ENCODE measurements at regions not wholly inside any gene's neighbourhood (a gene's known extent, or its start where the extent isn't known, plus 50 kb on each side); places are given as distances from the start of the nearest gene placed in this dataset.
"Not testable (repeated sequence)": the region's sequence is repeated elsewhere in the genome, so short reads cannot be mapped to it uniquely, and the experiment has no call there.

- Histone ChIP-seq H3K4me3 (ENCODE audit: insufficient read depth, low read length, poor library complexity, severe bottlenecking) (no peak overlapping the region), H3K9ac (ENCODE audit: low read length) (no peak overlapping the region), H3K27ac (ENCODE audit: low read depth, low read length) (no peak overlapping the region), H3K9me3 (ENCODE audit: insufficient read depth, low read length) (no peaks in the 10 kb centered on the region), H3K9me2 (replicated peaks; ENCODE audit: insufficient read depth, low read length) (0 out of 2 replicates have a peak, but pooled peaks cover 3% of the 10 kb centered on the region), H3F3A (ENCODE audit: insufficient read depth) (no peaks in the 10 kb centered on the region), H3K27me3 (ENCODE audit: low read length) (no peaks in the 10 kb centered on the region), H2AFZ (ENCODE audit: low read depth, low read length, severe bottlenecking) (no peak overlapping the region), H4K20me1 (ENCODE audit: low read depth, low read length) (no peaks in the 10 kb centered on the region), H3K36me3 (ENCODE audit: low read length) (no peaks in the 10 kb centered on the region), H3K79me2 (ENCODE audit: insufficient read depth, low read length) (no peaks in the 10 kb centered on the region), H3K4me2 (ENCODE audit: low read depth, low read length, poor library complexity, severe bottlenecking) (no peak overlapping the region)
- no peak for TF ChIP-seq CTCF (IDR thresholded peaks at IDR 0.05; ENCODE audit: insufficient read depth, low read length, poor library complexity, severe bottlenecking)
- TF ChIP-seq EZH2phosphoT487 (conservative IDR thresholded peaks at IDR 0.05; ENCODE audit: low read length): no peak
Measured at GRCh38 chr1:73306899-73307555, 890.9 kb downstream of the LRRIQ3 start.

- Histone ChIP-seq H3K9me3 (ENCODE audit: insufficient read depth, low read length) (0 out of 2 replicates have a peak, but pooled peaks cover 3% of the 10 kb centered on the region), H3K27me3 (ENCODE audit: low read length) (no peaks in the 10 kb centered on the region), H3K9ac (ENCODE audit: low read length) (no peak overlapping the region), H2AFZ (ENCODE audit: low read depth, low read length, severe bottlenecking) (no peak overlapping the region), H3K9me2 (replicated peaks; ENCODE audit: insufficient read depth, low read length) (no peaks in the 10 kb centered on the region), H3K79me2 (ENCODE audit: insufficient read depth, low read length) (no peaks in the 10 kb centered on the region), H3K4me3 (ENCODE audit: insufficient read depth, low read length, poor library complexity, severe bottlenecking) (no peak overlapping the region), H4K20me1 (ENCODE audit: low read depth, low read length) (no peaks in the 10 kb centered on the region), H3K27ac (ENCODE audit: low read depth, low read length) (no peak overlapping the region), H3K36me3 (ENCODE audit: low read length) (no peaks in the 10 kb centered on the region), H3F3A (ENCODE audit: insufficient read depth) (no peaks in the 10 kb centered on the region), H3K4me2 (ENCODE audit: low read depth, low read length, poor library complexity, severe bottlenecking) (no peak overlapping the region)
- TF ChIP-seq EZH2phosphoT487 (conservative IDR thresholded peaks at IDR 0.05; ENCODE audit: low read length) (no peak), CTCF (IDR thresholded peaks at IDR 0.05; ENCODE audit: insufficient read depth, low read length, poor library complexity, severe bottlenecking) (no peak)
Measured at GRCh38 chr1:73273886-73274285, 924.1 kb downstream of the LRRIQ3 start.

- H3K79me2 ChIP-seq (ENCODE audit: insufficient read depth, low read length); H3K9me2 ChIP-seq (replicated peaks; ENCODE audit: insufficient read depth, low read length); H3K4me3 ChIP-seq (ENCODE audit: insufficient read depth, low read length, poor library complexity, severe bottlenecking); H4K20me1 ChIP-seq (ENCODE audit: low read depth, low read length); H2AFZ ChIP-seq (ENCODE audit: low read depth, low read length, severe bottlenecking); H3F3A ChIP-seq (ENCODE audit: insufficient read depth); H3K36me3 ChIP-seq (ENCODE audit: low read length); H3K4me2 ChIP-seq (ENCODE audit: low read depth, low read length, poor library complexity, severe bottlenecking); H3K27me3 ChIP-seq (ENCODE audit: low read length); H3K9ac ChIP-seq (ENCODE audit: low read length); H3K27ac ChIP-seq (ENCODE audit: low read depth, low read length); H3K9me3 ChIP-seq (ENCODE audit: insufficient read depth, low read length): not testable (repeated sequence)
Measured at GRCh38 chr1:73245196-73245595, 952.8 kb downstream of the LRRIQ3 start.

GRCh38 chr1:73218995-73219546 lies 936.7 kb upstream of the NEGR1 start:
- Histone ChIP-seq H2AFZ (ENCODE audit: low read depth, low read length, severe bottlenecking) (no peak overlapping the region), H3K27ac (ENCODE audit: low read depth, low read length) (no peak overlapping the region), H3K79me2 (ENCODE audit: insufficient read depth, low read length) (no peaks in the 10 kb centered on the region), H3K36me3 (ENCODE audit: low read length) (no peaks in the 10 kb centered on the region), H3K4me2 (ENCODE audit: low read depth, low read length, poor library complexity, severe bottlenecking) (no peak overlapping the region), H3K9ac (ENCODE audit: low read length) (no peak overlapping the region), H4K20me1 (ENCODE audit: low read depth, low read length) (no peaks in the 10 kb centered on the region), H3K27me3 (ENCODE audit: low read length) (no peaks in the 10 kb centered on the region), H3K9me3 (ENCODE audit: insufficient read depth, low read length) (no peaks in the 10 kb centered on the region), H3K4me3 (ENCODE audit: insufficient read depth, low read length, poor library complexity, severe bottlenecking) (no peak overlapping the region), H3F3A (ENCODE audit: insufficient read depth) (no peaks in the 10 kb centered on the region), H3K9me2 (replicated peaks; ENCODE audit: insufficient read depth, low read length) (no peaks in the 10 kb centered on the region)
- TF ChIP-seq EZH2phosphoT487 (conservative IDR thresholded peaks at IDR 0.05; ENCODE audit: low read length) (no peak), CTCF (IDR thresholded peaks at IDR 0.05; ENCODE audit: insufficient read depth, low read length, poor library complexity, severe bottlenecking) (no peak)
